ENCODE measurements at regions not wholly inside any gene's neighbourhood (a gene's known extent, or its start where the extent isn't known, plus 50 kb on each side); places are given as distances from the start of the nearest gene placed in this dataset.

DNA sequence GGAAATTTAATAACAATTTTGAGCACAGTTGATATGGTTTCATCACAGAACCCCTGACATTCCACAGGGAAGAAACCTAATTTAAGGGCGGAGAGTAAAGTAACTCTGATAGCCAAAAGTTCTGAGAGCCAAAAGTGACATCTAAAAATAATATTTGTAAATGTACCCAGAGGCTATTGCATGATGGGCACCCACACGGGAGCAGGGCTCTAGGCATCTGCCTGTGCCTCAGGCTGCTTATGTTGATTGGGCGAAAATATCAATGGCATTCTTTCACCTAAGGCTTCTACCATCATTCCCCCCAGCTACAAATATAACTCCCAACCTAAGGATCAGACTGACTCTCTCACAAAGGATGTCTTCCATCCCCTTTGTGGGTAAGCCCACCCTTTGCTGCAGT, 54.1 kb upstream of the PTPRM start:
- intact Hi-C loops (cut with DNase I) = no loop called here

GRCh38 chr18:7514796-7515440, 52.2 kb upstream of the PTPRM start:
- DNase-seq (ENCODE audit: low spot score in 2 of 2) = no peak
- Histone ChIP-seq H3K4me1 (peaks cover 0 to 4% of the 10 kb centered on the region in 2 donors), H3K36me3 (no peaks in the 10 kb centered on the region), H3K4me3 (no peak overlapping the region), H3K9me3 (no peaks in the 10 kb centered on the region), H3K27ac (no peak overlapping the region), H3K27me3 (no peaks in the 10 kb centered on the region)
- intact Hi-C loops (cut with DNase I) = no loop called here
- no peak for TF ChIP-seq CTCF (IDR thresholded peaks at IDR 0.05)

More for the DNA sequence above, 54.1 kb upstream of the PTPRM start:
- no peak for DNase-seq (ENCODE audit: low spot score in 2 of 2)
- no peaks in the 10 kb centered on the region for H3K36me3 ChIP-seq
- H3K9me3 ChIP-seq = no peaks in the 10 kb centered on the region
- TF ChIP-seq CTCF (IDR thresholded peaks at IDR 0.05) = no peak
- no peak overlapping the region for H3K27ac ChIP-seq
- H3K4me1 ChIP-seq = peaks cover 0 to 4% of the 10 kb centered on the region in 2 donors
- H3K27me3 ChIP-seq = no peaks in the 10 kb centered on the region
- H3K4me3 ChIP-seq = no peak overlapping the region

- no peak for TF ChIP-seq CTCF (IDR thresholded peaks at IDR 0.05)
- Histone ChIP-seq H3K9me3 (no peaks in the 10 kb centered on the region), H3K36me3 (no peaks in the 10 kb centered on the region), H3K27me3 (no peaks in the 10 kb centered on the region), H3K27ac (no peak overlapping the region), H3K4me1 (peaks cover 0 to 4% of the 10 kb centered on the region in 2 donors), H3K4me3 (no peak overlapping the region)
- no peak for DNase-seq (ENCODE audit: low spot score in 2 of 2)
- intact Hi-C loops (cut with DNase I) = no loop called here
Observed at GRCh38 chr18:7516266-7517117, 50.6 kb upstream of the PTPRM start.
